Uterus (tissue), 3 donors: ENCODE measurements at regions not wholly inside any gene's neighbourhood (a gene's known extent, or its start where the extent isn't known, plus 50 kb on each side); places are given as distances from the start of the nearest gene placed in this dataset.
"Not testable (repeated sequence)": the region's sequence is repeated elsewhere in the genome, so short reads cannot be mapped to it uniquely, and the experiment has no call there.

Experiments
- DNase-seq, 2 donors: peaks; one replicate each; pipeline ENCODE4 v3.0.0-alpha.2; 2019 to 2020
- H3K27ac ChIP-seq, 2 donors: fragments of 200-600 bp; sonication (generic); 1 replicate in 1 of 2; 2 replicates in 1 of 2; pipeline ENCODE4 v1.5.1; 2016 to 2018
- H3K27me3 ChIP-seq, 2 donors: fragments of 200-600 bp; sonication (generic); one replicate each; pipeline ENCODE4 v1.5.1; 2018 to 2019; ENCODE audit warnings: control low read depth in 1 of 2
- H3K36me3 ChIP-seq, 2 donors: fragments of 200-600 bp; sonication (generic); one replicate each; pipeline ENCODE4 v1.5.1; 2019; ENCODE audit warnings: control low read depth in 1 of 2
- H3K4me1 ChIP-seq, 2 donors: fragments of 200-600 bp; sonication (generic); one replicate each; pipeline ENCODE4 v1.5.1; 2018 to 2019; ENCODE audit warnings: control low read depth in 1 of 2
- H3K4me3 ChIP-seq, 2 donors: fragments of 200-600 bp; sonication (generic); 1 replicate in 1 of 2; 2 replicates in 1 of 2; pipeline ENCODE4 v1.5.1; 2018 to 2019; ENCODE audit warnings: mild to moderate bottlenecking in 1 of 2
- H3K9me3 ChIP-seq, 2 donors: fragments of 200-600 bp; sonication (generic); one replicate each; pipeline ENCODE4 v1.5.1; 2019; ENCODE audit warnings: control low read depth in 1 of 2
- POLR2A ChIP-seq, 2 donors: fragments of 450-650 bp; IDR thresholded peaks; one replicate each; pipeline ENCODE4 v1.6.1; 2016; ENCODE audit warnings: antibody characterized with exemption in 2 of 2, mild to moderate bottlenecking in 1 of 2, moderate library complexity in 1 of 2
- intact Hi-C: fragments of 100-400 bp; cut with DNase I; formaldehyde crosslinking; loops from one replicate; pipeline ENCODE4 v1.15.1; 2023; ENCODE audit warnings: low total_unique reads
- TF ChIP-seq, protein P1 (sequence below), 4 experiments: fragments of 200-600 bp in 2 of 4; fragments of 450-650 bp in 2 of 4; sonication (generic) in 2 of 4; IDR thresholded peaks; one replicate each; pipeline ENCODE4 v1.5.1; 2016 to 2019; ENCODE audit warnings: antibody characterized with exemption in 4 of 4, mild to moderate bottlenecking in 2 of 4, moderate library complexity in 1 of 4
- donor health status: DM: yes; HTN: yes; CAD: no.

DNA sequence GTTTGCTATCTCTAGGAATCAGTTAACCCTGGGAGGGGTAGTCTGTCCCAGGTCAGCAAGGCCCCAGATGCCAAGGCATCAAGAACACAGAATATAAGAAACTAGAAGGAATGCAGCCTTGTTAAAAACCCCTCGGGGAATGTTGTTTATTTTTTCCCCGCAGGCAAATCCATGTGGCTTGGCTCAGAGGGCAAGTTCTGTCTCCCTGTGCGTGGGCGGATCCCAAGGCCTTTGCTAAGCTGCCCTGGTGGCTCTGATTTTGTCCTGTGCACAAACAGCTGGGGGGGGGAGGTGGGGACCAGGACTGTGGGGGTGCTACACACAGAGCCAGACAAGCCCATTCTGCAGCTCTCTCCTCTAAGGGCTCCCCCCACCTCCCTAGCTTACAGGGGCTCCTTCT lies 776.8 kb upstream of the TPTE start:
- H3K27me3 ChIP-seq, intact Hi-C loops, H3K4me3 ChIP-seq, H3K4me1 ChIP-seq, H3K36me3 ChIP-seq, H3K27ac ChIP-seq, H3K9me3 ChIP-seq, DNase-seq: not testable (repeated sequence)

DNA sequence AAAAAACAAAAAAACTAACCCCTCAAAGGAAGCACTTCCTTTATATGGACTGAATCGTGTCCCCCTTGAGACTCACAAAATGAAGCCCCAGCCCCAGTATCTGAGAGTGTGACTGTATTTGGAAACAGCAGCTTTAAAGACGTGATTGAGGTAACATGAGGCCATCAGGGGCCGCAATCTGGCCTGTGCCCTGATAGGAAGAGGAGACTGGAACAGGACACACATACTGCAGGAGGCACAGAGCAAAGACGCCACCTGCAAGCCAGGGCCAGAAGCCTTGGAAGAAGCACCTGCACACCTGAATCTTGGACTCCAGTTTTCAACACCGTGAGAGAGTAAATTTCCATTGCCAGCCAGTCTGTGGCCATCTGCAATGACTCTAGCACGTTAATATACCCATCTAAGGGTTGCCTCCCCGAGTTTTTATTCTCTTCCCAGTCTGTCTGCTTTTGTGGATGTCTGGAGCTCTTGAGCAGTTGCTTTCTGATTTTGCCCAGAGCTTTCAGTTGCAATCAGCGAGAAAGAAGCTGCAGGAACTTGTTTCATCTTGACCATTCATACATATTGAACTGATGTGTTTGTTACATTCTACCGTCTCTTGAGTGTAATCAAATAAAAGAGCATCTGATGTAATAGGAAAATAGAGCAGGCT lies 775.8 kb upstream of the TPTE start:
- DNase-seq, H3K9me3 ChIP-seq, intact Hi-C loops, H3K4me1 ChIP-seq, H3K4me3 ChIP-seq, H3K27me3 ChIP-seq, H3K36me3 ChIP-seq, H3K27ac ChIP-seq: not testable (repeated sequence)

DNA sequence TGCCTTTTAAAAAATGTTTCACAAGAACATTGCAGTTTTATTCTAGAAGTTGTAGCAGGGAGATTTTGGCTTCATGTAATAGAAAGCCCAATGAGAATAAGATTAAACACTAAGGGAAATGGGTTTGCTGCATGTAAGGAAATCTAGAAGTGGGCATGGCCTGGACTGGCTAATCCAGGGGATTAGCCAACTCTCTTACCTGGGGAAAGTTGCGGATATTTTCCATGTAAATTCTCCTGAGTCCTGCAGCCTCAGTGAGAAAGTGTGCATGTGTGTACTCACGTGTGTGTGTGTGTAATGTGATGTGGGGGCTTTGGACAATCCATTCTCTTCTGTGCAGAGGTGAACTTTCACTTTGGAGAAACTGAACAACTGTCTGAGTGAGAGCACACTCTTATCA lies 775.1 kb upstream of the TPTE start:
- H3K4me1 ChIP-seq, DNase-seq, H3K27ac ChIP-seq, intact Hi-C loops, H3K4me3 ChIP-seq, H3K27me3 ChIP-seq, H3K36me3 ChIP-seq, H3K9me3 ChIP-seq: not testable (repeated sequence)

DNA sequence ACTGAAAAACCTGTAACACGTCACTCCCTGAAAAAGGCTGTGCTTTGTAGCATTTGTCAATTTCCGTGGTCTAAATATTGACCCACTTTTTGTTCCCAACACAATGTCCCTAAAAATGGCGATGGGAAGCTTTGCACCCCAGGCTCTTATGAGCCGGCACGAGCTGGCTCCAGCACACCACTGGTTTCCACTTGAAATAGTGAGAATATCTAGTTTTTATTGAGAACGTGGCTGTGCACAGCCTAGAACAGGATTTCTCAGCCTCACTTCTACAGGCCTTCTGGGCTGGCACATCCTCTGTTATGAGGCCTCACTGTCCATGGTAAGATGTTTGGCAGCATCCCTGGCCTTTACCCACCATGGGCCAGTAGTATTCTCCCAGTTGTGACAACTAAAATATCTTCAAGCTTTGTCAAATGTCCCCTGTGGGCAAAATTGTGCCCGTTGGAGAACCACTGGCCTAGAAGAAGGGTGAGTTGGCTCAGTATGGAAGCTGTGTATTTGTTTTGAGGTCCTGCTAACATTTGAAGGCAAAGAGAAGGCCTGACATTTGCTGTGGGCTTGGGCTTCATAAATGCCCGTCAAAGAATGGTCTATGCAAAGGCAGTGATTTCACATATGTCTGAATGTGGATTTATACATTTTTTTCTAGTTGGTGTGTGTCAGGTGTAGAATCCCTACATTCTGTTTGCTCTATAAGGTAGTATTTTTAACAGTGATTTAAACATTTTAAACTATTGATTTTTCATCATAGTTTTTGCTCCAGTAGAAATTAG lies 774.4 kb upstream of the TPTE start:
- H3K27me3 ChIP-seq, H3K27ac ChIP-seq, intact Hi-C loops, H3K9me3 ChIP-seq, DNase-seq, H3K4me3 ChIP-seq, H3K4me1 ChIP-seq, H3K36me3 ChIP-seq: not testable (repeated sequence)

DNA sequence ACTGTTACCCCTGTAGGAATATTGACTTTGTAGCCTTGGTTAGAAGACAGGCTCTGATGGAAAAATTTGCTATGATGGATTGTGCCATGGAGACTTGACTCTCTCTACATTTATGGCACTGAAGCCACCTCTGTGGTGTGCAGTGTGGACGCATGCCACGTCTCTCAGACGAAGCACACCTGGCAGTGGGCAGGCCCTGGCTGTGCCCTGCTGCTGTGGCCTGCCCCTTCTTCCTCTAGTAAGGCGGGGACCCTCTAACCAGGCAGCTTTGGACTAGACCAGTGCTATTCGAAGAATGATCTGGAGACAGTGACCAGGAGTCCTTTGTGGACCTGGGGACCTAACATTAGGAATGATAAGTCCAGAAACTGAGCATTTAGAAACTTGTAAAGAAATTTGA lies 773.5 kb upstream of the TPTE start:
- H3K9me3 ChIP-seq, H3K36me3 ChIP-seq, H3K4me3 ChIP-seq, DNase-seq, H3K4me1 ChIP-seq, intact Hi-C loops, H3K27ac ChIP-seq, H3K27me3 ChIP-seq: not testable (repeated sequence)

DNA sequence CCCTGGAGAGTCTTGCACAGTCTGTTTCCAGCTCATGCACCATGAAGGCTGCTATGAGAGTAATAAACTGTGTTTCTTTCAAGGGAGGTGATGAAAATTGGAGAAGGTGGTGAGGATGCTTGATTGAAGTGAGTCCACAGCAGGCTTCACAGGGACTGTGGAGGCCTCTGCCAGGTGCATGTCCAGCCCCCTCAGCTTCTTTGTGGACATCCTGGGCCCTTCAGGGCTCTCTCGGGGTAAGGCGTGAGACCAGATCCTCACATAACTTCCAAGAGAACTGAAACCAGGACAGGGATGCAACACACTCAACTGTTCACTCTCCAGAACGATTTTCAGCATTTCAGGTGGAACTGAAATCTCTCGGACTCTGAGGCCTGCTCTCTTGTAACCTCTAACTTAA lies 772.9 kb upstream of the TPTE start:
- H3K4me1 ChIP-seq, H3K4me3 ChIP-seq, DNase-seq, H3K27me3 ChIP-seq, H3K9me3 ChIP-seq, H3K27ac ChIP-seq, H3K36me3 ChIP-seq, intact Hi-C loops: not testable (repeated sequence)

DNA sequence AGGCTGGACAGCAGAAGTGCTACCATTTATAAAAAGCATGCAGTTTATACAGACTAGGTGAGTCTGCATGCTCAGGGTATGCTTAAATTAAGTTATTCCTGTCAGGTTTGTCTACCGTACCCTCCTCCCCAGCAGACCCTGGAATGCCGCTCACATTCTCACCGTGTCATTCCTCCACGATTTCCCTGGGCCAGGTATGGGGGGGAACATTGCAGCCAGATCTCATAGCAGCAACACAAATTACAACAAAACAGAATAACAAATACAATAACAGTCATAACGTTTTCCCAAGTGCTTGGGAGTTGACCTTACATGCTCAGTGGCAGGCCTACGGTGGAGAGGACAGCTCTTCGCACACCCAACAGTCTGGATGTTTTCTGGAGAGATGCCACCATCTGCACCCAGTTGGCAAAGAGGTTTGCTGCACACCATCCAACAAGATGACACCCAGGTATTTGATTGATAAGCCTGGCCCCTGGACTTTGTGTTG lies 771.6 kb upstream of the TPTE start:
- DNase-seq, H3K27me3 ChIP-seq, H3K4me1 ChIP-seq, H3K4me3 ChIP-seq, H3K36me3 ChIP-seq, H3K27ac ChIP-seq, intact Hi-C loops, H3K9me3 ChIP-seq: not testable (repeated sequence)

DNA sequence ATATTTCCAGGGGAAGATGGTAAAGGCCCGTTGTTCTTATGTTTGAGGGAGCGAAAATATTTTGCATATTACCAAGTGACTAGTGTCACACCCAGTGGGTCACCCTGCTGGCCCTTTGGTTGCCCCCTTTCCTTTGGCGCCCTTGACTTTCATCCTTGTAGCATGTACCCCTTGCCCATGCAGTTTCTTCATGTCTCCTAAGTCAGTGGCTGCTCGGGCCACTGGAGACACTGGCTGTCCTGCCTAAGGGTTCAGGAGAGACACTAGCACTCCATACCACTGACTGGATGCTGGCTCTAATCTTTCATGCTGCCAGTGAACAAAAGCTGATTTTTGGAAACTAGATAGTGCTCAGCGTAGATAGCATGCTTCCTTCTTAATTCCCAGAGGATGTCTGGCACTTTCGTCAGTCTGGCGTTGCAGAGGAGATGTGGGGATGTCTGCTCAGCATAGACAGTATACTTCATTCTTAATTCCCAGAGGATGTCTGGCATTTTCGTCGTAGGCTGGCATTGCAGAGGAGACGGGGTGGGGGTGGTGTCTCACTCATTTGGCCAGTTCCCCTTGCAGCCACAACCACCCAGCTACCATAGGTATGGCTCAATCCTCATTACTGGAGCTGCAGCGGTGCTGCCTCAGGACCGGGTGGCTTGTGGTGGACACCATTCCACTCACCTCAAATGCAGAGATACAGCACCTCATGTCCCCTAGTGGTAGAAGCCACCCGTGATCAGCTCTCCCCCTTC lies 770.9 kb upstream of the TPTE start:
- DNase-seq, result no peak
- no peaks in the 10 kb centered on the region for H3K36me3 ChIP-seq
- no peak overlapping the region for H3K4me3 ChIP-seq
- TF ChIP-seq, protein P1, sequence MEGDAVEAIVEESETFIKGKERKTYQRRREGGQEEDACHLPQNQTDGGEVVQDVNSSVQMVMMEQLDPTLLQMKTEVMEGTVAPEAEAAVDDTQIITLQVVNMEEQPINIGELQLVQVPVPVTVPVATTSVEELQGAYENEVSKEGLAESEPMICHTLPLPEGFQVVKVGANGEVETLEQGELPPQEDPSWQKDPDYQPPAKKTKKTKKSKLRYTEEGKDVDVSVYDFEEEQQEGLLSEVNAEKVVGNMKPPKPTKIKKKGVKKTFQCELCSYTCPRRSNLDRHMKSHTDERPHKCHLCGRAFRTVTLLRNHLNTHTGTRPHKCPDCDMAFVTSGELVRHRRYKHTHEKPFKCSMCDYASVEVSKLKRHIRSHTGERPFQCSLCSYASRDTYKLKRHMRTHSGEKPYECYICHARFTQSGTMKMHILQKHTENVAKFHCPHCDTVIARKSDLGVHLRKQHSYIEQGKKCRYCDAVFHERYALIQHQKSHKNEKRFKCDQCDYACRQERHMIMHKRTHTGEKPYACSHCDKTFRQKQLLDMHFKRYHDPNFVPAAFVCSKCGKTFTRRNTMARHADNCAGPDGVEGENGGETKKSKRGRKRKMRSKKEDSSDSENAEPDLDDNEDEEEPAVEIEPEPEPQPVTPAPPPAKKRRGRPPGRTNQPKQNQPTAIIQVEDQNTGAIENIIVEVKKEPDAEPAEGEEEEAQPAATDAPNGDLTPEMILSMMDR (IDR thresholded peaks at IDR 0.05), result no peak
- no peak for TF ChIP-seq POLR2A (IDR thresholded peaks at IDR 0.05)
- intact Hi-C loops, result no loop called here
- H3K27me3 ChIP-seq, result no peaks in the 10 kb centered on the region
- no peak overlapping the region for H3K27ac ChIP-seq
- H3K9me3 ChIP-seq, result no peaks in the 10 kb centered on the region
- H3K4me1 ChIP-seq, result no peaks in the 10 kb centered on the region

DNA sequence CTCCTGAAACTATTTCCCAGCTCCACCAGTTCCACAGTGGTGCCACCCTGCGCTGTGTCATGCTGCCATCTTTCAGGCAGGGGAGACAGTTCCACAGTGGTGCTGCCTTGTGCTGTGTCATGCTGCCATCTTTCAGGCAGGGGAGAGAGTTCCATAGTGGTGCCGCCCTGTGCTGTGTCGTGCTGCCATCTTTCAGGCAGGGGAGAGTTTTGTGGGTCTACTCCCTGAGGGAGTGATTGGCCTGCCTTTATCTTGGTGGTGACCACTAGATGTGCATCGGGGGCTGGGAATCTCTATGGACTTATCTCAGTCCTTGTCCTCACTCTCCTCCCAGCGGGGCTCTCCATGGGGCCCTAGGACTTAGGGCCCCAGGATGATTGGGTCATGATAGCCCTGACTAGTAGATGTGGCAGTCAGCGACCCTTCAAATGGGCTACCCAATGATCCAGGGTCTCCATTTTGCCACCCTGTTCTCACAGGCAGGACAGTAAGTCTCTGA lies 770.2 kb upstream of the TPTE start:
- H3K4me1 ChIP-seq, DNase-seq, H3K36me3 ChIP-seq, H3K9me3 ChIP-seq, H3K27me3 ChIP-seq, H3K27ac ChIP-seq, H3K4me3 ChIP-seq, intact Hi-C loops: not testable (repeated sequence)

DNA sequence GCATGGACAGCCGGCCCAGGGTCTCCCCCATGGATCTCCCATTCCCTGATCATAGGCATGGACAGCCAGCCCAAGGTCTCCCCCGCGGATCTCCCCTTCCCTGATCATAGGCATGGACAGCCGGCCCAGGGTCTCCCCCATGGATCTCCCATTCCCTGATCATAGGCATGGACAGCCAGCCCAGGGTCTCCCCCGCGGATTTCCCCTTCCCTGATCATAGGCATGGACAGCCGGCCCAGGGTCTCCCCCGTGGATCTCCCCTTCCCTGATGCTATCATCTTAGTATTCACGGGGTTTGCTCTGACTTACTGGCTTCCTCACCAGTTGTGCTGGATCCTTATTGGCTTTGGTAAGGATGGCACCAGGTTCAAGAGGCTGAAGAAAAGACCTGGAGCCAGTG lies 769.4 kb upstream of the TPTE start:
- H3K27me3 ChIP-seq, H3K9me3 ChIP-seq, H3K4me1 ChIP-seq, intact Hi-C loops, H3K27ac ChIP-seq, DNase-seq, H3K36me3 ChIP-seq, H3K4me3 ChIP-seq: not testable (repeated sequence)

DNA sequence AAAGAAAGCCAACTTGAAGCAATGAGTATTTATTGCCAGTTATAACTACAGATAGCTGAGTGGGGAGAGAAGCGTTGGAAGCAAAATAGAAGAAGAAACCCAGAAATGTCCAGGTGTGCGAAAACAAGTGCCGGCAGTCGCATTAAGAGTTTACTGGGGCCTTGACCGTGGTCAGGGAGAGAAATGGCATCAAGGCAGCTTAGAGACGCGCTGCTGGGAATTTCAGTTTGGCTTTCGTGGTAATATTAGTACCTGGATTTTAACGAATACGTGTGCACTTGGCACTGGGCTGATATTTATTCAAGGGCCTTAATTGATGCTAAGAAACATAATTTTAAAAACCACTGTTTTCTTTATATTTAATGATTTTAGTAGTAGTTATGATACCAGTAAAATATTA lies 767.9 kb upstream of the TPTE start:
- intact Hi-C loops, H3K27ac ChIP-seq, H3K27me3 ChIP-seq, DNase-seq, H3K9me3 ChIP-seq, H3K4me3 ChIP-seq, H3K36me3 ChIP-seq, H3K4me1 ChIP-seq: not testable (repeated sequence)
